ENCODE measurements at regions not wholly inside any gene's neighbourhood (a gene's known extent, or its start where the extent isn't known, plus 50 kb on each side); places are given as distances from the start of the nearest gene placed in this dataset.
"Not testable (repeated sequence)": the region's sequence is repeated elsewhere in the genome, so short reads cannot be mapped to it uniquely, and the experiment has no call there.

DNA sequence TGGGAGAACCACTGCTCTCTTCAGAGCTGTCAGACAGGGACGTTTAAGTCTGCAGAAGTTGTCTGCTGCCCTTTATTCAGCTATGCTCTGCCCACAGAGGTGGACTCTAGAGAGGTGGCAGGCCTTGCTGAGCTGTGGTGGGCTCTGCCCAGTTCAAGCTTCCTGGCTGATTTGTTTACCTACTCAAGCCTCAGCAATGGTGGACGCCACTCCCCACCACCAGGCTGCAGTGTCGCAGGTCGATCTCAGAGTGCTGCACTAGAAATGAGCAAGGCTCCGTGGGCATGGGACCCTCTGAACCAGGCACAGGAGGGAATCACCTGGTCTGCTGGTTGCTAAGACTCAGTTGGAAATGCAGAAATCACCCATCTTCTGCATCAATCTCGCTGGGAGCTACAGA lies 223.4 kb upstream of the IRAK1BP1 start:
- not testable (repeated sequence) for TF ChIP-seq EZH2 (IDR thresholded peaks at IDR 0.05; ENCODE audit: insufficient read depth, poor library complexity, severe bottlenecking); EZH2phosphoT487 (IDR thresholded peaks at IDR 0.05; ENCODE audit: insufficient read depth, low read depth)
